Neural cell (in vitro differentiated cells): ENCODE measurements at regions not wholly inside any gene's neighbourhood (a gene's known extent, or its start where the extent isn't known, plus 50 kb on each side); places are given as distances from the start of the nearest gene placed in this dataset.

Experiments used
- H2AFZ ChIP-seq: fragments of 200-600, 300-800 bp; sonication (generic), shearing (Covaris generic); 2 replicates; pipeline ENCODE4 v1.6.0; 2014; ENCODE audit warnings: low read depth, mild to moderate bottlenecking, antibody characterized with exemption, low read length, moderate library complexity
- H3F3A ChIP-seq: fragments of 200-600 bp; shearing (Covaris generic); 2 replicates; pipeline ENCODE4 v1.6.1; 2016; ENCODE audit warnings: mild to moderate bottlenecking, moderate library complexity, mixed read lengths, antibody characterized with exemption, low read length; ENCODE audit not compliant: insufficient read depth, poor library complexity, severe bottlenecking
- H3K27ac ChIP-seq: fragments of 200-600, 300-800 bp; sonication (generic), shearing (Covaris generic); 2 replicates; pipeline ENCODE4 v1.5.1; 2014; ENCODE audit warnings: mild to moderate bottlenecking, low read length, moderate library complexity
- H3K27me3 ChIP-seq: fragments of 300-800, 200-600 bp; sonication (generic), shearing (Covaris generic); 2 replicates; pipeline ENCODE4 v1.6.0; 2014; ENCODE audit warnings: mild to moderate bottlenecking, low read depth, low read length, moderate library complexity; ENCODE audit not compliant: insufficient read depth
- H3K36me3 ChIP-seq: fragments of 300-800, 200-600 bp; sonication (generic), shearing (Covaris generic); 2 replicates; pipeline ENCODE4 v1.5.1; 2014; ENCODE audit warnings: mild to moderate bottlenecking, antibody characterized with exemption, low read length, moderate library complexity; ENCODE audit not compliant: insufficient read depth
- H3K4me2 ChIP-seq: fragments of 300-800, 200-600 bp; sonication (generic), shearing (Covaris generic); 2 replicates; pipeline ENCODE4 v1.6.0; 2014; ENCODE audit warnings: mild to moderate bottlenecking, low read length
- H3K4me3 ChIP-seq: fragments of 300-800, 200-600 bp; sonication (generic), shearing (Covaris generic); 2 replicates; pipeline ENCODE4 v1.5.1; 2014; ENCODE audit warnings: mild to moderate bottlenecking, low read length, moderate library complexity
- H3K79me2 ChIP-seq: fragments of 200-600 bp; shearing (Covaris generic); replicated peaks from 2 replicates; pipeline ENCODE4 v1.6.0; 2014; ENCODE audit warnings: mild to moderate bottlenecking, low read length, moderate library complexity; ENCODE audit not compliant: insufficient read depth
- H3K9ac ChIP-seq: fragments of 300-800, 200-600 bp; sonication (generic), shearing (Covaris generic); 2 replicates; pipeline ENCODE4 v1.6.1; 2016; ENCODE audit warnings: mild to moderate bottlenecking, low read length, mixed read lengths
- H3K9me2 ChIP-seq: fragments of 200-600 bp; shearing (Covaris generic); 2 replicates; pipeline ENCODE4 v1.6.1; 2016; ENCODE audit warnings: mild to moderate bottlenecking, low read length, mixed read lengths; ENCODE audit not compliant: insufficient read depth
- H3K9me3 ChIP-seq: fragments of 200-600, 300-800 bp; sonication (generic), shearing (Covaris generic); 2 replicates; pipeline ENCODE4 v1.6.1; 2016; ENCODE audit warnings: mild to moderate bottlenecking, mixed run types, low read length, moderate library complexity, mixed read lengths
- H4K20me1 ChIP-seq: fragments of 200-600 bp; shearing (Covaris generic); 2 replicates; pipeline ENCODE4 v1.6.1; 2016; ENCODE audit warnings: mild to moderate bottlenecking, mixed run types; ENCODE audit not compliant: insufficient read depth
- CTCF ChIP-seq: fragments of 450-650 bp; IDR thresholded peaks from 2 replicates; pipeline ENCODE4 v1.5.1; 2014; ENCODE audit warnings: antibody characterized with exemption, mild to moderate bottlenecking, moderate library complexity; ENCODE audit not compliant: poor library complexity, severe bottlenecking
- EP300 ChIP-seq: fragments of 450-650 bp; conservative IDR thresholded peaks from 2 replicates; pipeline ENCODE4 v1.6.1; 2014; ENCODE audit warnings: antibody characterized with exemption, mild to moderate bottlenecking, moderate library complexity; ENCODE audit not compliant: poor library complexity, severe bottlenecking
- EZH2 ChIP-seq: fragments of 200-600, 300-800 bp; shearing (Covaris generic), sonication (generic); IDR thresholded peaks from 2 replicates; pipeline ENCODE4 v1.6.1; 2014; ENCODE audit warnings: antibody characterized with exemption, low read length, borderline replicate concordance, mild to moderate bottlenecking; ENCODE audit not compliant: insufficient read depth, poor library complexity, severe bottlenecking
- MXI1 ChIP-seq: fragments of 450-650 bp; conservative IDR thresholded peaks from 2 replicates; pipeline ENCODE4 v1.6.1; 2014; ENCODE audit warnings: antibody characterized with exemption, mild to moderate bottlenecking; ENCODE audit not compliant: poor library complexity, severe bottlenecking
- POLR2AphosphoS5 ChIP-seq: IDR thresholded peaks from 2 replicates; pipeline ENCODE4 v1.6.1; 2012
- RAD21 ChIP-seq: fragments of 450-650 bp; conservative IDR thresholded peaks from 2 replicates; pipeline ENCODE4 v1.6.1; 2014; ENCODE audit warnings: antibody characterized with exemption, mild to moderate bottlenecking, moderate library complexity
- SMC3 ChIP-seq: fragments of 450-650 bp; conservative IDR thresholded peaks from 2 replicates; pipeline ENCODE4 v1.6.1; 2014; ENCODE audit warnings: antibody characterized with exemption, mild to moderate bottlenecking, moderate library complexity; ENCODE audit not compliant: poor library complexity
- TAF1 ChIP-seq: IDR thresholded peaks from 2 replicates; pipeline ENCODE4 v1.6.1; 2012; ENCODE audit warnings: low read depth
- TF ChIP-seq, protein P1 (sequence below): IDR thresholded peaks from 2 replicates; pipeline ENCODE4 v1.6.1; 2012; ENCODE audit warnings: borderline replicate concordance

DNA sequence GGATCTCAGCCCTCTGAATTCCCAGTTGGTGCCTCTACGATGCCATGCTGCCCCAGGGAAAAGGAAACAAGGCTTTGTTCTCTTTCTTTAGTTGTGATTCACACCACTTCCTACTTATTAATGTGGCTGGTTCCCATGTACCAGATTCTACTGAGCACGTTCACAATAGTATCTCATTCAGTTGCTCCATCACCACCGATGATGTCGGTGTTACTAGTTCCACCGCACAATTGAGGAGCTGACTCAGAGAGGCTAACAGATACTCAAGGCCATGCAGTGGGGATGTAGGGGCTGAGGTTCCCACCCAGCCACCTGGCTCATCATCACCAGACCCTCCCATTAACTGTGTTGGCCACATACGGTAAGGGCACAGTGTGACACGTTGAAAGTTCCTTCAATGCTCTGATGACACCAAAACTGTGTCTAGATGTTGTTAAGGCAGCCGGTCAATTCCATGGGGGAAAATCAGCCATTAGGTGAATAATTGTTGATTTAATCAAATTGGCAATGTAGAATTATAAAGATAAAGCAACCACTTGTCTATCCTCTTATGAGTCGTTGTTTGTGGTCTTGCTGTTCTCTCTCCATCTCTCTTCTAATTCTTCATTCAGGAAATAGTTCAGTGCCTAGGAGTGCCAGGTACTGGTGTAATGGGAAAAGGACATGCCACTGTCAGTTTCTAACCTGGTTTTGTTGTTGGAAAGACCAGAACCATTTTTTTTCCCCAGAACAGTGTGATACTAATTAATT is 244.2 kb upstream of the CRY1 start:
- H3K27ac ChIP-seq = no peak overlapping the region
- no peaks in the 10 kb centered on the region for H3K36me3 ChIP-seq
- H3K9me3 ChIP-seq = no peaks in the 10 kb centered on the region
- H3K9me2 ChIP-seq = no peaks in the 10 kb centered on the region
- H3K27me3 ChIP-seq = no peaks in the 10 kb centered on the region
- no peak overlapping the region for H3K4me3 ChIP-seq
- H2AFZ ChIP-seq = no peak overlapping the region
- no peaks in the 10 kb centered on the region for H3K79me2 ChIP-seq
- H4K20me1 ChIP-seq = no peaks in the 10 kb centered on the region
- no peak for TF ChIP-seq MXI1
- TF ChIP-seq, protein P1, sequence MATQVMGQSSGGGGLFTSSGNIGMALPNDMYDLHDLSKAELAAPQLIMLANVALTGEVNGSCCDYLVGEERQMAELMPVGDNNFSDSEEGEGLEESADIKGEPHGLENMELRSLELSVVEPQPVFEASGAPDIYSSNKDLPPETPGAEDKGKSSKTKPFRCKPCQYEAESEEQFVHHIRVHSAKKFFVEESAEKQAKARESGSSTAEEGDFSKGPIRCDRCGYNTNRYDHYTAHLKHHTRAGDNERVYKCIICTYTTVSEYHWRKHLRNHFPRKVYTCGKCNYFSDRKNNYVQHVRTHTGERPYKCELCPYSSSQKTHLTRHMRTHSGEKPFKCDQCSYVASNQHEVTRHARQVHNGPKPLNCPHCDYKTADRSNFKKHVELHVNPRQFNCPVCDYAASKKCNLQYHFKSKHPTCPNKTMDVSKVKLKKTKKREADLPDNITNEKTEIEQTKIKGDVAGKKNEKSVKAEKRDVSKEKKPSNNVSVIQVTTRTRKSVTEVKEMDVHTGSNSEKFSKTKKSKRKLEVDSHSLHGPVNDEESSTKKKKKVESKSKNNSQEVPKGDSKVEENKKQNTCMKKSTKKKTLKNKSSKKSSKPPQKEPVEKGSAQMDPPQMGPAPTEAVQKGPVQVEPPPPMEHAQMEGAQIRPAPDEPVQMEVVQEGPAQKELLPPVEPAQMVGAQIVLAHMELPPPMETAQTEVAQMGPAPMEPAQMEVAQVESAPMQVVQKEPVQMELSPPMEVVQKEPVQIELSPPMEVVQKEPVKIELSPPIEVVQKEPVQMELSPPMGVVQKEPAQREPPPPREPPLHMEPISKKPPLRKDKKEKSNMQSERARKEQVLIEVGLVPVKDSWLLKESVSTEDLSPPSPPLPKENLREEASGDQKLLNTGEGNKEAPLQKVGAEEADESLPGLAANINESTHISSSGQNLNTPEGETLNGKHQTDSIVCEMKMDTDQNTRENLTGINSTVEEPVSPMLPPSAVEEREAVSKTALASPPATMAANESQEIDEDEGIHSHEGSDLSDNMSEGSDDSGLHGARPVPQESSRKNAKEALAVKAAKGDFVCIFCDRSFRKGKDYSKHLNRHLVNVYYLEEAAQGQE = no peak
- no peak for TF ChIP-seq CTCF
- no peak for TF ChIP-seq SMC3
- TF ChIP-seq RAD21 = no peak
- TF ChIP-seq POLR2AphosphoS5 = no peak
- no peak for TF ChIP-seq TAF1
- TF ChIP-seq EZH2 = no peak
- no peak for TF ChIP-seq EP300
- H3K9ac ChIP-seq = no peak overlapping the region
- H3K4me2 ChIP-seq = no peak overlapping the region
- H3F3A ChIP-seq = no peaks in the 10 kb centered on the region

- H3K36me3 ChIP-seq = no peaks in the 10 kb centered on the region
- H3K9me2 ChIP-seq = no peaks in the 10 kb centered on the region
- H3K9ac ChIP-seq = no peak overlapping the region
- no peak overlapping the region for H3K27ac ChIP-seq
- no peaks in the 10 kb centered on the region for H3K9me3 ChIP-seq
- H3K4me2 ChIP-seq = no peak overlapping the region
- TF ChIP-seq CTCF (no peak), POLR2AphosphoS5 (no peak), TAF1 (no peak), SMC3 (no peak), MXI1 (no peak), EP300 (no peak), EZH2 (no peak), RAD21 (no peak)
- TF ChIP-seq, protein P1 = no peak
- no peaks in the 10 kb centered on the region for H4K20me1 ChIP-seq
- H2AFZ ChIP-seq = no peak overlapping the region
- H3K27me3 ChIP-seq = no peaks in the 10 kb centered on the region
- no peaks in the 10 kb centered on the region for H3K79me2 ChIP-seq
- no peak overlapping the region for H3K4me3 ChIP-seq
- H3F3A ChIP-seq = no peaks in the 10 kb centered on the region
Measured at GRCh38 chr12:107339487-107339886, 246.1 kb upstream of the CRY1 start.
